ENCODE measurements at regions not wholly inside any gene's neighbourhood (a gene's known extent, or its start where the extent isn't known, plus 50 kb on each side); places are given as distances from the start of the nearest gene placed in this dataset.
"Not testable (repeated sequence)": the region's sequence is repeated elsewhere in the genome, so short reads cannot be mapped to it uniquely, and the experiment has no call there.

DNA sequence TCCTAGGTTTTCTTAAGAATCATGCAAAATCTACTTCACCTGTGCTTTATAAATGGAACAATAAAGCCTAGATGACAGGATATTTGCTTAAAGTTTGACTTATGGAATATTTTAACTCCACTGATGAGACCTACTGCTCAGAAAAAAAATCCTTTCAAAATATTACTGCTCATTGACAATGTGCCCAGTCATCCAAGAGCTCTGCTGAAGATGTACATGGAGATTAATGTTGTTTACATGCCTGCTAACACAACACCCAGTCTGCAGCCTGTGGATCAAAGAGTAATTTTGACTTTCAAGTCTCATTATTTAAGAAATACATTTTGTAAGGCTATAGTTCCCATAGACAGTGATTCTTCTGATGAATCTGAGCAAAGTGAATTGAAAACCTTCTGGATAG, 889.6 kb downstream of the CDH18 start:
- in situ Hi-C loops (cut with HindIII; ENCODE audit: low sequenced_read_pairs): no loop called here
- TF ChIP-seq, protein P1, sequence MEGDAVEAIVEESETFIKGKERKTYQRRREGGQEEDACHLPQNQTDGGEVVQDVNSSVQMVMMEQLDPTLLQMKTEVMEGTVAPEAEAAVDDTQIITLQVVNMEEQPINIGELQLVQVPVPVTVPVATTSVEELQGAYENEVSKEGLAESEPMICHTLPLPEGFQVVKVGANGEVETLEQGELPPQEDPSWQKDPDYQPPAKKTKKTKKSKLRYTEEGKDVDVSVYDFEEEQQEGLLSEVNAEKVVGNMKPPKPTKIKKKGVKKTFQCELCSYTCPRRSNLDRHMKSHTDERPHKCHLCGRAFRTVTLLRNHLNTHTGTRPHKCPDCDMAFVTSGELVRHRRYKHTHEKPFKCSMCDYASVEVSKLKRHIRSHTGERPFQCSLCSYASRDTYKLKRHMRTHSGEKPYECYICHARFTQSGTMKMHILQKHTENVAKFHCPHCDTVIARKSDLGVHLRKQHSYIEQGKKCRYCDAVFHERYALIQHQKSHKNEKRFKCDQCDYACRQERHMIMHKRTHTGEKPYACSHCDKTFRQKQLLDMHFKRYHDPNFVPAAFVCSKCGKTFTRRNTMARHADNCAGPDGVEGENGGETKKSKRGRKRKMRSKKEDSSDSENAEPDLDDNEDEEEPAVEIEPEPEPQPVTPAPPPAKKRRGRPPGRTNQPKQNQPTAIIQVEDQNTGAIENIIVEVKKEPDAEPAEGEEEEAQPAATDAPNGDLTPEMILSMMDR (IDR thresholded peaks at IDR 0.05; ENCODE audit: low read depth, low read length): no peak
- DNase-seq (ENCODE audit: low read depth, low spot score): no peak
- H3K4me3 ChIP-seq (ENCODE audit: low read depth, low read length): no peak overlapping the region

DNA sequence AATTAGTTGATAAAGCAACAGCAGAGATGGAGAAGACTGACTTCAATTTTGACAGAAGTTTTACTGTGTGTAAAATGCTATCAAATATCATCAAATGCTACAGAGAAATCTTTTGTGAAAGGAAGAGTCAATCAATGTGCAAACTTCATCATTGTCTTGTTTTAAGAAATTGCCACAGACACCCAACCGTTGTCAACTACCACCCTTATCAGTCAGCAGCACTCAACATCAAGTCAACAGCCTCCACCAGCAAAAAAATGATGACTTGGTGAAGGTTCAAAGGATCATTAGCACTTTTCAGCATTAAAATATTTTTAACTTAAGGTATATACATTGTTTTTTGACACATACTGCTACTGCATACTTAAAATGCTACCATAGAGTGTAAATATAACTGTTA, 888.8 kb downstream of the CDH18 start:
- TF ChIP-seq, protein P1 (IDR thresholded peaks at IDR 0.05; ENCODE audit: low read depth, low read length): no peak
- DNase-seq (ENCODE audit: low read depth, low spot score): no peak
- no peak overlapping the region for H3K4me3 ChIP-seq (ENCODE audit: low read depth, low read length)
- in situ Hi-C loops (cut with HindIII; ENCODE audit: low sequenced_read_pairs): no loop called here

DNA sequence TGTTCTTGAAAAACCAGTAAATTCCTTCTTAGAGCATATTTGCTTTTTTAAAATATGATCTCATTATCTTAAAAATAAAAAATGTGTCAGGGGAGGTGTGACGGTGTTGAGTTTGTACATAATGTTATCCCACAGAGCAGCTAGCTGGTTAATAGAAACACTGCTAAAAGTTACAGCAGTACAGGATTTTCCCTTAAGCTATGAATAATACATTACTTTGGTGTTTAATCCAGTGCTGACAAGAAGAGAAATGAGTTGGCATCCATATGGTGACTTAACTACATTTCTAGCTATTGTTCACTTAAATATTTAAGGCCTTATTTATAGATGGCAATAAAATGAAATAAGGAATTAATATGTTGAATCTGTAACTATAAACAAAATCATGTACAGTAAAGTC, 883.1 kb downstream of the CDH18 start:
- in situ Hi-C loops (cut with HindIII; ENCODE audit: low sequenced_read_pairs): no loop called here
- no peak overlapping the region for H3K4me3 ChIP-seq (ENCODE audit: low read depth, low read length)
- no peak for DNase-seq (ENCODE audit: low read depth, low spot score)
- TF ChIP-seq, protein P1 (IDR thresholded peaks at IDR 0.05; ENCODE audit: low read depth, low read length): no peak

DNA sequence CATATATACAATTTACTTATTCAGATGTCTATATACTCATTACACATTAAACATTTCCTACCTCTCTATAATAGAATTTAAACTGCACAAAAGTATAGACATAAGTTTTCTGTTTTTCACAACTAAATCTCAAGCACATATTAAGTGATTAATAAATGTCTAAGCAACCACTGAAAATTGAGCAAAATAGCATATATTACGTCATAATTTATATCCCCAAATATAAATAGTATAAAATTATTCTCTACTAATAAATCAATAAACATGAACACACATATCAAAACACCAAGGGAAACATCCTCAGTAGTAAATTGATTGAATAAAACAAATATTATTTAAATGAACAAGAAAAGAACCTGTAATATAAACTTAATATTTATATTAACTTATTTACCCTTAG, 865.1 kb downstream of the CDH18 start:
- in situ Hi-C loops (cut with HindIII; ENCODE audit: low sequenced_read_pairs): no loop called here
- no peak for DNase-seq (ENCODE audit: low read depth, low spot score)
- TF ChIP-seq, protein P1 (IDR thresholded peaks at IDR 0.05; ENCODE audit: low read depth, low read length): no peak
- no peak overlapping the region for H3K4me3 ChIP-seq (ENCODE audit: low read depth, low read length)

DNA sequence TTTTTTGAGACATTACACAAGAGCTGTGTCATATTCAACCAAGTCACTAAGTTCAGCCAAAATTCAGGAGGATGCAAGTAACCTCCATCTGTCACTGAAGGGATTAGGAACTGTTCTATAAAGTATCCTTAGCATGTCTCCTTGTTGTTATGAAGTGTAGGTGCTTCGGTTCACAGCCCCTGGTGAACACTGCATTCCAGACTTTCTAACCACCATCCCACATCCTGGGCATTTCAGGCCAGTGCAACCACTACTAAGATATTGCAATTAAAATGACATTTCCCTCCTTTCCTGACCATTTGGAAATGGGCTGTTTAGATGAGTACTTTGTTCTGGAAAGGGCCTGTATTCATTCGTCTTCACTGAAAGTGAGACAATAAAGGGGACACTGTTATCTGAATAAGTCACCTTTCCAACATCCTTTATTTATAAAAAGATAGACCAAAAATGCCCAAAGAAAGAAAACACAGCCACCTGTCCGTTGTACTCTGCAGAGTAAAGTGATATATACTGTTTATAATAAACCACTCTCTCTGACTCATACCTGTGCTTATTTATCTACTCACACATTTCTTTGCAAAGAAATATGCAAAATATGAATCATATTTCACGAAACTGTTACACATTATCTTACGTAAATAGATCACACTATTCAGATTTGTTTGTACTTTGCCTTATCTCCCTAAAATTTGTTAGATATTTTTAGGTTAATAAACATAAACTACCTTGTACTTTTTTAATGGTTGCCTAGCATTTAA, 861.9 kb downstream of the CDH18 start:
- TF ChIP-seq, protein P1 (IDR thresholded peaks at IDR 0.05; ENCODE audit: low read depth, low read length): no peak
- DNase-seq (ENCODE audit: low read depth, low spot score): peak; percentile 19
- in situ Hi-C loops (cut with HindIII; ENCODE audit: low sequenced_read_pairs): no loop called here
- H3K4me3 ChIP-seq (ENCODE audit: low read depth, low read length): no peak overlapping the region

DNA sequence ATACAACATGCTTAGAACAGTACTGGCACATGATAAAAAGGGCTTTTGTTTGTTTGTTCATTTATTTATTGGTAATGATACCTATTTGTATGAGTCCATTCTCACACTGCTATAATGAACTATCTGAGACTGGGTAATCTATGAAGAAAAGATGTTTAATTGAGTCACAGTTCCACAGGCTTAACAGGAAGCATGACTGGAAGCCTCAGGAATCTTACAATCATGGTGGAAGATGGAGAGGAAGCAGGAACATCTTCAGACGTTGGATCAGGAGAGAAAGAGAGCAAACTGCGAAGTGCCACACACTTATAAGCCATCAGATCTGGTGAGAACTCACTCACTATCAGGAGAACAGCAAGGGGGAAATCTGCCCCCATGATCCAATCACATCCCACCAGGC, 847.7 kb downstream of the CDH18 start:
- in situ Hi-C loops (cut with HindIII; ENCODE audit: low sequenced_read_pairs): no loop called here
- DNase-seq (ENCODE audit: low read depth, low spot score): no peak
- no peak overlapping the region for H3K4me3 ChIP-seq (ENCODE audit: low read depth, low read length)
- TF ChIP-seq, protein P1 (IDR thresholded peaks at IDR 0.05; ENCODE audit: low read depth, low read length): no peak

DNA sequence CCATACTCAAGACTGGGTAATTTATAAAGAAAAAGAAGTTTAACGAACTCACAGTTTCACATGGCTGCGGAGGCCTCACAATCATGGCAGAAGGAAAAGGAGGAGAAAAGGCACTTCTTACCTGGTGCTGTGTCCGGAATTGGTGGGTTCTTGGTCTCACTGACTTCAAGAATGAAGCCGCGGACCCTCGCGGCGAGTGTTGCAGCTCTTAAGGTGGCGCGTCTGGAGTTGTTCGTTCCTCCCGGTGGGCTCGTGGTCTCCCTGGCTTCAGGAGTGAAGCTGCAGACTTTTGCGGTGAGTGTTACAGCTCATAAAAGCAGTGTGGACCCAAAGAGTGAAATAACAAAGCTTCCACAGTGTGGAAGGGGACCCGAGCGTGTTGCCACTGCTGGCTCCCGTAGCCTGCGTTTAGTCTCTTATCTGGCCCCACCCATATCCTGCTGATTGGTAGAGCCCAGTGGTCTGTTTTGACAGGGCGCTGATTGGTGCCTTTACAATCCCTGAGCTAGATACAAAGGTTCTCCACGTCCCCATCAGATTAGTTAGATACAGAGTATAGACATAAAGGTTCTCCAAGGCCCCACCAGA, 846.0 kb downstream of the CDH18 start:
- DNase-seq (ENCODE audit: low read depth, low spot score); in situ Hi-C loops (cut with HindIII; ENCODE audit: low sequenced_read_pairs); H3K4me3 ChIP-seq (ENCODE audit: low read depth, low read length): not testable (repeated sequence)

DNA sequence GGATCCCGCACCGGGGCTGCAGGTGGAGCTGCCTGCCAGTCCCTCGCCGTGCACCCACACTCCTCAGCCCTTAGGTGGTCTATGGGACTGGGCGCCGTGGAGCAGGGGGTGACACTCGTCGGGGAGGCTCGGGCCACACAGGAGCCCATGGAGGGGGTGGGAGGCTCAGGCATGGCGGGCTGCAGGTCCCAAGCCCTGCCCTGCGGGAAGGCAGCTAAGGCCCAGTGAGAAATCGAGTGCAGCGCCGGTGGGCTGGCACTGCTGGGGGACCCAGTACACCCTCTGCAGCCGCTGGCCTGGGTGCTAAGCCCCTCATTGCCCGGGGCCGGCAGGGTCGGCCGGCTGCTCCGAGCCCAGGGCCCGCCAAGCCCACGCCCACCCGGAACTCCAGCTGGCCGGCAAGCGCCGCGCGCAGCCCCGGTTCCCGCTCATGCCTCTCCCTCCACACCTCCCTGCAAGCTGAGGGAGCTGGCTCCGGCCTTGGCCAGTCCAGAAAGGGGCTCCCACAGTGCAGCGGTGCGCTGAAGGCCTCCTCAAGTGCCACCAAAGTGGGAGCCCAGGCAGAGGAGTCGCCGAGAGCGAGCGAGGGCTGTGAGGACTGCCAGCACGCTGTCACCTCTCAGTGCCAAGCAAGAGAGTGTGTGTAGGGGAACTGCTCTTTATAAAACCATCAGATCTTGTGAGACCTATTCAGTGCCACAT, 845.1 kb downstream of the CDH18 start:
- in situ Hi-C loops (cut with HindIII; ENCODE audit: low sequenced_read_pairs); DNase-seq (ENCODE audit: low read depth, low spot score); H3K4me3 ChIP-seq (ENCODE audit: low read depth, low read length): not testable (repeated sequence)

Measured in astrocyte of the spinal cord (primary cell).